Neural crest cell (in vitro differentiated cells): ENCODE measurements at regions not wholly inside any gene's neighbourhood (a gene's known extent, or its start where the extent isn't known, plus 50 kb on each side); places are given as distances from the start of the nearest gene placed in this dataset.
"Not testable (repeated sequence)": the region's sequence is repeated elsewhere in the genome, so short reads cannot be mapped to it uniquely, and the experiment has no call there.

ENCODE experiments used
- DNase-seq: peaks from one replicate; pipeline ENCODE4 v3.0.0; 2021; ENCODE audit warnings: low read depth, mixed read lengths, low spot score
- H3K27ac Mint-ChIP-seq: one replicate; pipeline ENCODE4 v1.8.0; 2021; ENCODE audit warnings: mild to moderate bottlenecking, mixed read lengths; ENCODE audit not compliant: unreplicated experiment
- H3K27me3 Mint-ChIP-seq: 2 replicates; pipeline ENCODE4 v1.8.0; 2021; ENCODE audit warnings: low read depth, mild to moderate bottlenecking, mixed read lengths
- H3K36me3 Mint-ChIP-seq: 2 replicates; pipeline ENCODE4 v1.8.0; 2021; ENCODE audit warnings: low read depth, mild to moderate bottlenecking, mixed read lengths
- H3K4me1 Mint-ChIP-seq: 2 replicates; pipeline ENCODE4 v1.8.0; 2021; ENCODE audit warnings: mixed read lengths
- H3K4me3 Mint-ChIP-seq: one replicate; pipeline ENCODE4 v1.8.0; 2021; ENCODE audit warnings: mild to moderate bottlenecking, mixed read lengths
- H3K9me3 Mint-ChIP-seq: 2 replicates; pipeline ENCODE4 v1.8.0; 2021; ENCODE audit warnings: mixed read lengths
- CTCF ChIP-seq: fragments of 200-600 bp; sonication (generic); conservative IDR thresholded peaks from 2 replicates; pipeline ENCODE4 v1.5.0; 2021; ENCODE audit warnings: antibody characterized with exemption, mild to moderate bottlenecking

GRCh38 chr4:184335520-184335919 is 117.8 kb upstream of the ENPP6 start:
- DNase-seq = no peak
- no peaks in the 10 kb centered on the region for H3K36me3 Mint-ChIP-seq
- TF ChIP-seq CTCF = no peak
- H3K4me3 Mint-ChIP-seq = no peak overlapping the region
- H3K27me3 Mint-ChIP-seq = no peaks in the 10 kb centered on the region
- H3K9me3 Mint-ChIP-seq = peaks cover 4% of the 10 kb centered on the region
- no peak overlapping the region for H3K27ac Mint-ChIP-seq
- no peaks in the 10 kb centered on the region for H3K4me1 Mint-ChIP-seq

- H3K9me3 Mint-ChIP-seq, H3K36me3 Mint-ChIP-seq, H3K27ac Mint-ChIP-seq, H3K27me3 Mint-ChIP-seq, H3K4me1 Mint-ChIP-seq, DNase-seq, H3K4me3 Mint-ChIP-seq: not testable (repeated sequence)
Observed at GRCh38 chr4:184333446-184333845, 115.8 kb upstream of the ENPP6 start.

GRCh38 chr4:184331268-184331995 is 113.8 kb upstream of the ENPP6 start:
- Mint-ChIP-seq H3K4me1 (no peaks in the 10 kb centered on the region), H3K4me3 (no peak overlapping the region), H3K27me3 (no peaks in the 10 kb centered on the region), H3K27ac (no peak overlapping the region), H3K9me3 (no peaks in the 10 kb centered on the region), H3K36me3 (no peaks in the 10 kb centered on the region)
- DNase-seq = no peak
- no peak for TF ChIP-seq CTCF

- H3K36me3 Mint-ChIP-seq, H3K27ac Mint-ChIP-seq, H3K4me1 Mint-ChIP-seq, H3K9me3 Mint-ChIP-seq, H3K4me3 Mint-ChIP-seq, H3K27me3 Mint-ChIP-seq, DNase-seq: not testable (repeated sequence)
Observed at GRCh38 chr4:184330517-184331094, 112.9 kb upstream of the ENPP6 start.

- no peaks in the 10 kb centered on the region for H3K36me3 Mint-ChIP-seq
- H3K27me3 Mint-ChIP-seq = no peaks in the 10 kb centered on the region
- H3K27ac Mint-ChIP-seq = no peak overlapping the region
- H3K4me3 Mint-ChIP-seq = no peak overlapping the region
- H3K9me3 Mint-ChIP-seq = no peaks in the 10 kb centered on the region
- DNase-seq = no peak
- H3K4me1 Mint-ChIP-seq = no peaks in the 10 kb centered on the region
- no peak for TF ChIP-seq CTCF
Observed at GRCh38 chr4:184329659-184330400, 112.2 kb upstream of the ENPP6 start.

- no peaks in the 10 kb centered on the region for H3K9me3 Mint-ChIP-seq
- H3K27me3 Mint-ChIP-seq = no peaks in the 10 kb centered on the region
- no peak overlapping the region for H3K27ac Mint-ChIP-seq
- H3K4me1 Mint-ChIP-seq = no peaks in the 10 kb centered on the region
- no peak for DNase-seq
- no peaks in the 10 kb centered on the region for H3K36me3 Mint-ChIP-seq
- TF ChIP-seq CTCF = no peak
- H3K4me3 Mint-ChIP-seq = no peak overlapping the region
Observed at GRCh38 chr4:184329235-184329634, 111.6 kb upstream of the ENPP6 start.
